ENCODE measurements at regions not wholly inside any gene's neighbourhood (a gene's known extent, or its start where the extent isn't known, plus 50 kb on each side); places are given as distances from the start of the nearest gene placed in this dataset.

GRCh38 chr10:10828623-10829022 lies 189.0 kb upstream of the CELF2 start:
- no peak overlapping the region for H2AFZ ChIP-seq (ENCODE audit: control insufficient read depth, low read depth, low read length)
- H3K4me2 ChIP-seq (ENCODE audit: control insufficient read depth, insufficient read depth), result no peak overlapping the region
- ChIA-PET SMC1A (ENCODE audit: uncharacterized antibody, unreplicated experiment) (no interaction called here), POLR2A (no interaction called here), RAD21 (ENCODE audit: unreplicated experiment) (no interaction called here), CTCF (no interaction called here)
- H3K4me1 ChIP-seq (ENCODE audit: control insufficient read depth, insufficient read depth, low read length), result no peaks in the 10 kb centered on the region
- no TSS peak for BruUV-seq (replicated peaks)
- DNase-seq (ENCODE audit: low read depth, low spot score) (no peak), ATAC-seq (no peak), FAIRE-seq (no peak)
- no peak overlapping the region for H3K9ac ChIP-seq (ENCODE audit: control insufficient read depth, insufficient read depth, low read length)
- TF ChIP-seq CHD1 (IDR thresholded peaks at IDR 0.05; ENCODE audit: low read depth, low read length), result no peak
- TF ChIP-seq, protein P1, sequence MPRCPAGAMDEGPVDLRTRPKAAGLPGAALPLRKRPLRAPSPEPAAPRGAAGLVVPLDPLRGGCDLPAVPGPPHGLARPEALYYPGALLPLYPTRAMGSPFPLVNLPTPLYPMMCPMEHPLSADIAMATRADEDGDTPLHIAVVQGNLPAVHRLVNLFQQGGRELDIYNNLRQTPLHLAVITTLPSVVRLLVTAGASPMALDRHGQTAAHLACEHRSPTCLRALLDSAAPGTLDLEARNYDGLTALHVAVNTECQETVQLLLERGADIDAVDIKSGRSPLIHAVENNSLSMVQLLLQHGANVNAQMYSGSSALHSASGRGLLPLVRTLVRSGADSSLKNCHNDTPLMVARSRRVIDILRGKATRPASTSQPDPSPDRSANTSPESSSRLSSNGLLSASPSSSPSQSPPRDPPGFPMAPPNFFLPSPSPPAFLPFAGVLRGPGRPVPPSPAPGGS (IDR thresholded peaks at IDR 0.05; ENCODE audit: borderline replicate concordance, insufficient read depth, low read depth, low read length, poor library complexity, severe bottlenecking), result no peak
- TF ChIP-seq CREM (IDR thresholded peaks at IDR 0.05; ENCODE audit: low read depth), result no peak
- no peak for TF ChIP-seq NFYA (IDR thresholded peaks at IDR 0.05; ENCODE audit: borderline replicate concordance, low read depth, low read length)
- no peak for TF ChIP-seq CHD2 (IDR thresholded peaks at IDR 0.05; ENCODE audit: borderline replicate concordance, low read depth, low read length)
- TF ChIP-seq PRDM15 (CRISPR knock-in tag; IDR thresholded peaks at IDR 0.05), result no peak
- TF ChIP-seq USF1 (IDR thresholded peaks at IDR 0.05; ENCODE audit: borderline replicate concordance, extremely low read length, insufficient read depth, low read depth, low read length), result no peak
- TF ChIP-seq EED (IDR thresholded peaks at IDR 0.05; ENCODE audit: low read depth), result no peak
- TF ChIP-seq JUNB (IDR thresholded peaks at IDR 0.05), result no peak
- no peak for TF ChIP-seq HCFC1 (IDR thresholded peaks at IDR 0.05; ENCODE audit: low read length)
- TF ChIP-seq RAD51 (IDR thresholded peaks at IDR 0.05), result no peak
- TF ChIP-seq, protein P2, sequence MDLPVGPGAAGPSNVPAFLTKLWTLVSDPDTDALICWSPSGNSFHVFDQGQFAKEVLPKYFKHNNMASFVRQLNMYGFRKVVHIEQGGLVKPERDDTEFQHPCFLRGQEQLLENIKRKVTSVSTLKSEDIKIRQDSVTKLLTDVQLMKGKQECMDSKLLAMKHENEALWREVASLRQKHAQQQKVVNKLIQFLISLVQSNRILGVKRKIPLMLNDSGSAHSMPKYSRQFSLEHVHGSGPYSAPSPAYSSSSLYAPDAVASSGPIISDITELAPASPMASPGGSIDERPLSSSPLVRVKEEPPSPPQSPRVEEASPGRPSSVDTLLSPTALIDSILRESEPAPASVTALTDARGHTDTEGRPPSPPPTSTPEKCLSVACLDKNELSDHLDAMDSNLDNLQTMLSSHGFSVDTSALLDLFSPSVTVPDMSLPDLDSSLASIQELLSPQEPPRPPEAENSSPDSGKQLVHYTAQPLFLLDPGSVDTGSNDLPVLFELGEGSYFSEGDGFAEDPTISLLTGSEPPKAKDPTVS (IDR thresholded peaks at IDR 0.05; ENCODE audit: low read depth, low read length), result no peak
- no peak for TF ChIP-seq GATAD2B (conservative IDR thresholded peaks at IDR 0.05; ENCODE audit: low read depth)
- TF ChIP-seq TARDBP (IDR thresholded peaks at IDR 0.05; ENCODE audit: borderline replicate concordance), result no peak
- TF ChIP-seq MEF2A (IDR thresholded peaks at IDR 0.05; ENCODE audit: insufficient read depth, low read depth, low read length), result no peak
- no peak for TF ChIP-seq MYB (IDR thresholded peaks at IDR 0.05; ENCODE audit: borderline replicate concordance, low read depth, low read length)
- TF ChIP-seq RCOR1 (conservative IDR thresholded peaks at IDR 0.05; ENCODE audit: low read depth, low read length), result no peak
- intact Hi-C loops (cut with micrococcal nuclease; ENCODE audit: unreplicated experiment), result no loop called here
- no peak overlapping the region for H3K27ac ChIP-seq (ENCODE audit: control insufficient read depth, insufficient read depth)
- no peak overlapping the region for H3K4me3 ChIP-seq
- no peaks in the 10 kb centered on the region for H3K27me3 ChIP-seq (replicated peaks in 1 of 2; ENCODE audit: control insufficient read depth in 2 of 2, insufficient read depth in 2 of 2, low read length in 1 of 2)
- H4K20me1 ChIP-seq (ENCODE audit: control insufficient read depth, insufficient read depth), result no peaks in the 10 kb centered on the region
- no peaks in the 10 kb centered on the region for H3K79me2 ChIP-seq (ENCODE audit: control insufficient read depth, insufficient read depth, low read length)
- H3K36me3 ChIP-seq (ENCODE audit: control insufficient read depth in 2 of 2, insufficient read depth in 2 of 2, low read length in 1 of 2), result no peaks in the 10 kb centered on the region
- H3K9me3 ChIP-seq (replicated peaks; ENCODE audit: control insufficient read depth, insufficient read depth, low read length), result no peaks in the 10 kb centered on the region
- in situ Hi-C loops (cut with MboI), result no loop called here
